ENCODE measurements at regions not wholly inside any gene's neighbourhood (a gene's known extent, or its start where the extent isn't known, plus 50 kb on each side); places are given as distances from the start of the nearest gene placed in this dataset.

- TF ChIP-seq CTCF (IDR thresholded peaks at IDR 0.05; ENCODE audit: low read depth, low read length, poor library complexity, severe bottlenecking) (no peak), EZH2phosphoT487 (IDR thresholded peaks at IDR 0.05; ENCODE audit: borderline replicate concordance, low read length) (no peak)
Measured at GRCh38 chr4:27278615-27279375, 418.2 kb downstream of the STIM2 start.

Data from DOHH2 (cell line).